HuH-7.5 (cell line): ENCODE measurements at regions not wholly inside any gene's neighbourhood (a gene's known extent, or its start where the extent isn't known, plus 50 kb on each side); places are given as distances from the start of the nearest gene placed in this dataset.

Experiments used
- DNase-seq: peaks from one replicate; pipeline ENCODE4 v3.0.0; 2011; ENCODE audit warnings: low spot score

- DNase-seq, result no peak
Measured at GRCh38 chr11:86726770-86727504, 54.5 kb upstream of the ME3 start.

- DNase-seq, result no peak
Measured at GRCh38 chr11:86726118-86726753, 53.8 kb upstream of the ME3 start.

DNA sequence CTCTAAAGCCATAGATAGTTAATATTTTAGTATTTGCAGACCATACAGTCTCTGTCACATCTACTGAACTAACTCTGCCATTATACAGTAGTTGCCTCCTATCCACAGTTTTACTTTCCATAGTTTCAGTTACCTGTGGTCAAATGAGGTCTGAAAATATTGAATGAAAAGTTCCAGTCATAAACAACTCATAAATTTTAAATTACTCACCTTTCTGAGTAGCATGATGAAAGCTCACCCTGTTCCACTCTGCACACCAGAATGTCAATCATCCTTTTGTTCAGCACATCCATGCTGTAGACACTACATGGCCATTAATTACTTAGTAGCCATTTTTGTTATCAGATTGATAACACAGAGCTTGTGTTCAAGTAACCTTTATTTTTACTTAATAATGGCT lies 51.7 kb upstream of the ME3 start:
- no peak for DNase-seq

- DNase-seq, result no peak
Measured at GRCh38 chr11:86723281-86723680, 50.9 kb upstream of the ME3 start.

DNA sequence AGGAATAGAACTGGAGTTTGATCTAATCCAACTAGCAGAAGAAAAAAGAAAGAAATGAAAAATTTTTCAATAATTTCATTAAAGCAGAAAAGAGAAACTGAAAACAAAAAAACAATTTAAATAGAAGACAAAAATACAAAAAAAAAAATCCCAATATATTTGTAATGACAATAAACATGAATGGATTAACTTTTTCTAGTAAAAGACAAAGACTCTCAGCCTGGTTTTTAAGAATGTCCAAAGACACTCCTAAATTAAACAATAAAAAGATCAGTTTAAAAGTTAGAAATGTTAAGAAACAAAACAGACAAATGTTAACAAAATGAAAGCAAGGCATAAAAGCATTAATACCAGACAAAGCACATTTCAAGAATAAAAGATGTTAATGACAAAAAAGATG lies 50.3 kb upstream of the ME3 start:
- no peak for DNase-seq
